ENCODE measurements at regions not wholly inside any gene's neighbourhood (a gene's known extent, or its start where the extent isn't known, plus 50 kb on each side); places are given as distances from the start of the nearest gene placed in this dataset.

DNA sequence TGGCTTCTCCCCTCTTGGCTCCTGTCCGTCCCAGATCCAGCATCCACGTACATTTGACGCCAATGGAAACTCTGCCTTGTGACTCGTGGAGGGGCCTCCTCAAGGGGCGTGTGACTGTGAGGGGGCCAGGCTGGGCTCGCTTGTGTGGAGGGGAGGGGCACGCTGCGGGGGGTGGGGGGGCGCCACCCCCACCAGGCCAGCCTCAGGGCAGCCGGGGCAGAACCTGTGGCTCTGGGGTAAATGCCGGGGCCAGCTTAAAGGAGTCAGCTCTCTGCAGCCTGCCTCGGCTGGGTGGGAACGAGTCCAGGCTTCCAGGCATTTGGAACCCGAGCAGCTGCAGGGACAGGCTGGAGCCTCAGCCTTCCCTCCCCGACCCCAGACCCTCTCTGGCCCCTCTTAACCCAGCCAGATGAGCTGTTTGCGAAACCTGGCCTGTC lies 94.1 kb downstream of the SIK1 start:
- TF ChIP-seq, protein P1, sequence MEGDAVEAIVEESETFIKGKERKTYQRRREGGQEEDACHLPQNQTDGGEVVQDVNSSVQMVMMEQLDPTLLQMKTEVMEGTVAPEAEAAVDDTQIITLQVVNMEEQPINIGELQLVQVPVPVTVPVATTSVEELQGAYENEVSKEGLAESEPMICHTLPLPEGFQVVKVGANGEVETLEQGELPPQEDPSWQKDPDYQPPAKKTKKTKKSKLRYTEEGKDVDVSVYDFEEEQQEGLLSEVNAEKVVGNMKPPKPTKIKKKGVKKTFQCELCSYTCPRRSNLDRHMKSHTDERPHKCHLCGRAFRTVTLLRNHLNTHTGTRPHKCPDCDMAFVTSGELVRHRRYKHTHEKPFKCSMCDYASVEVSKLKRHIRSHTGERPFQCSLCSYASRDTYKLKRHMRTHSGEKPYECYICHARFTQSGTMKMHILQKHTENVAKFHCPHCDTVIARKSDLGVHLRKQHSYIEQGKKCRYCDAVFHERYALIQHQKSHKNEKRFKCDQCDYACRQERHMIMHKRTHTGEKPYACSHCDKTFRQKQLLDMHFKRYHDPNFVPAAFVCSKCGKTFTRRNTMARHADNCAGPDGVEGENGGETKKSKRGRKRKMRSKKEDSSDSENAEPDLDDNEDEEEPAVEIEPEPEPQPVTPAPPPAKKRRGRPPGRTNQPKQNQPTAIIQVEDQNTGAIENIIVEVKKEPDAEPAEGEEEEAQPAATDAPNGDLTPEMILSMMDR (IDR thresholded peaks at IDR 0.05; ENCODE audit: insufficient read depth, low read depth, low read length) = no peak

DNA sequence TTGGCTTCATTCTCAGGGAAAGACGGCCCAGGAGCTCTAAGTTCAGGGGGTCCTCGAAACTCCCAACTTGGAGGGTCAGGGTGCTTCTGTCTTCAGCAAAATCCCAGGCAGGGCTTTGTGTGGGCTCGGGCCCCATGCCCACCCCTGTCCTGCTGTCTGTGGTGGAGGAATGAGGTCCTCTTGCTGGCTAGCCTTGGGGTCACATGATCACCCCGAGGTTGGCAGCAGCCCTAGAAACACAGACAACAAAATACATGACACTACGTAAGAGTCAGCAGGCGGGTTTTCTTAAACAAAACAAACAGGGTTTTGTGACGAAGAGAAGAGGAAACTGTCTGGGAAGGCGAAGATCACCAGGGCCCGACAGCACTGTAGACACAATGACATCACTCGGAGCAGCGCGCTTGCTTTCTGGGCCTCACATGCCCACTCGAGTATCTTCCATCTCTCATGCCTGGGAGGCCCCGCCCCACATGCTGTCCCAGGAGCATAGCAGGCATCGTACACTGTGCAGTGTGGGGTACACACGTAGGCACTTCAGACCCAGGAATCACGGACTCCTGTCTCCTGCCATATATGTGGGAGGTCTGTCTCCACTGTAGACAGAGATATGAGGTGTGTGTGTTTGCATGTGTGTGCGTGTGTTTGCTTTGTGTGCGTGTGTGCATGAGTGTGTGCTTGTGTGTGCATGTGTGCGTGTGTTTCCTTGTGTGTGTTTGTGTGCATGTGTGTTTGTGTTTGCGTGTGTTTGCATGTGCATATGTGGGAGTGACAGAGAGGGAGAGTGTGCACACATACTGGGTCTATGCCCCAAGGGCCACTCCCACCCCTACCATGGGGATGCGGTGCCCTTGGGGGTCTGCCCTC lies 94.7 kb downstream of the SIK1 start:
- TF ChIP-seq, protein P1 (IDR thresholded peaks at IDR 0.05; ENCODE audit: insufficient read depth, low read depth, low read length) = no peak
- peak; percentile 95 for DNase-seq (ENCODE audit: low read depth)
- no peak overlapping the region for H3K4me3 ChIP-seq (ENCODE audit: low read depth, low read length)

More for the DNA sequence above, 94.1 kb downstream of the SIK1 start:
- H3K4me3 ChIP-seq (ENCODE audit: low read depth, low read length) = peak overlapping the region; percentile 29
- peak; percentile 60 for DNase-seq (ENCODE audit: low read depth)

DNA sequence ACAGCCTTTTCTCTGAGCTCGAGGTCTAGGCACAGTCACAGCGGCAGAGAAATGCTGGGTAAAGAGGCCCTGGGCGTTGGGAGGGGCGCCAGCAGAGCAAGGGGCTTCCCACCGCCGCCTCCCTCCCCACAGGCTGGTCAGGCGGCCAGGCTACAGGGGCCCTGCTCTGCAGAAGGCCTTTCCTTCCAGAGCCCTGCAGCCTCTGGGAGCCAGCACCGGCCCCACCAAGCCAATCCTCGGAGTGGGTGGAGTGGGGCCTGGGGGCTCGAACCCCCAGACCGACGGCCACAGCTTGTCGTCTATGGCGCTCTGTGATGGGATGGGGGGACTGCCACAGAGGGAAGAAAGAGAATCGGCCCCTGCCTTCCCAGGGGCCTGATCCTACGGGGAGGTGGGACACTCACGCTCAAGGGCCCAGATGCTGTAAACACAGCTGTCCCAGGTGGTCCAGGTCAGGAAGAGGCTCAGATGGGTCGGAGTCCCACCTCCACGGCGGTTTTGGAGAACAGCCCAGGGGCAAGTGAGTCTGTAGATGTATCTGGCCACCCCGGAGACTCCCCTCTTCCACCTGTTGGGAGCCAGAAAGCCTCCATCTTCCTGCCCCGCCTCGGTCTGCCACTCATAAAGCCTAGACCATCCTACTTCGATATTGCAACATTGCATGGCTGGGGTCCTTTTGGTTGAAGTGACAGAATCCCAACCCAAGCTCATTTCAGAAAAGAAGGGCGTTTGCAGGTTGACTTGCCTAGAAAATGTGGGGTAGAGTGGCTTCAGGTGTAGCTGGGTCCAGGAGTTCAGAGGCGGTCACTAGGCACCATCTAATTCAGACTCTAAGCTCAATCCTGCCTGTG lies 95.6 kb downstream of the SIK1 start:
- DNase-seq (ENCODE audit: low read depth) = no peak
- no peak overlapping the region for H3K4me3 ChIP-seq (ENCODE audit: low read depth, low read length)
- TF ChIP-seq, protein P1 (IDR thresholded peaks at IDR 0.05; ENCODE audit: insufficient read depth, low read depth, low read length) = no peak

DNA sequence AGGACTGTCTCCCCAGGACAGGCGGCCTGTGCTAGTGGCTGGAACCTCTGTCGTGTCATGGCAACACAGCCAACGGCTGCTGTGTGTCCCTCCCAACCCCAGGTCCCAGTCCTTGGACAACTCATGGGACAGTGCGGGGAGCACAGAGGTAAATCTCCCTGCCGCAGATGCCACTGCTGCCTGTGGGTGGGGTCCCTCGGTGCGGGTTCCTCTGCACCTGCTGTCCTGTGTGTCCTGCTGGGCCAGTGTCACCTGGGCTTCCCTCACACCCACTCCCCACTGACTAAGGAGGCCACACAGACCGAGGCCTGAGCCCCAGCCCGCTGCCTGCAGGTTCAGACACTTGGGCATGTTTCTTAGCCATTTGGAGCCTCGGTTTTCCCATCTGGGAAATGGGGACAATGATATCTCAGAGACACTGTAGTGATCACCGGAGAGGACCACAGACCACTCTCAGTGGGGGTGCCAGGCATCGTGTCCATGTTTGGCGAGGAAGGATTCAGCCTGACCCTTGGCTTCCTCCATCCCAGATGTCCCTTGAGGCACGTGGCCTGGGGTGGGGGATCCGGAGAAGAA lies 96.5 kb downstream of the SIK1 start:
- no peak overlapping the region for H3K4me3 ChIP-seq (ENCODE audit: low read depth, low read length)
- TF ChIP-seq, protein P1 (IDR thresholded peaks at IDR 0.05; ENCODE audit: insufficient read depth, low read depth, low read length) = no peak
- DNase-seq (ENCODE audit: low read depth) = no peak

DNA sequence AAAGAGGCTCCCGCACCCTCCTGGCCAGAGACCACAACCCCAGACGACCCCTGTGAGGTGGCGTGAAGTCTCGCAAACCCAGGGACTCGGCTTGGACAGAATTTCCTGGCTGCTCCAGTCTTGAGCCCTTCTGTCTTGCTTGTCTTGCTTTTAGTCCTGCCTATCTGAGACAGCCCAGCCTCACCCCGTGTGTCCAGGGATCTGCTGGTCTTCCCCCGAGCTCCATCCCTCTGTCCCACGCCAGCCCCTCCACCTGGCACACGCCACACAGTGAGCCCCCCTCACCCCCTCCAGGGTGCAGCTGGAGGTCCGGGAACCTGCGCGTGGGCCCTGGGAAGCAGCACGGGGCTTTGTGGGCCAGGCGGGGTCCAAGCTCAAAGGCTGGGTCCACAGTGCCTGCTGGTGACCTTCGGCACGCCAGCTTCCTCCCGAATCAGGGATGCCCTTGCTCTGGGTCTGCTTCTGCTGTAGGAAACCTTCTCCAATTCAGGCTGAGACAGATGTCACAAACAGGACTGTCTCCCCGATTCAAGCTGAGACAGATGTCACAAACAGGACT lies 97.1 kb downstream of the SIK1 start:
- DNase-seq (ENCODE audit: low read depth) = no peak
- H3K4me3 ChIP-seq (ENCODE audit: low read depth, low read length) = no peak overlapping the region
- TF ChIP-seq, protein P1 (IDR thresholded peaks at IDR 0.05; ENCODE audit: insufficient read depth, low read depth, low read length) = no peak

DNA sequence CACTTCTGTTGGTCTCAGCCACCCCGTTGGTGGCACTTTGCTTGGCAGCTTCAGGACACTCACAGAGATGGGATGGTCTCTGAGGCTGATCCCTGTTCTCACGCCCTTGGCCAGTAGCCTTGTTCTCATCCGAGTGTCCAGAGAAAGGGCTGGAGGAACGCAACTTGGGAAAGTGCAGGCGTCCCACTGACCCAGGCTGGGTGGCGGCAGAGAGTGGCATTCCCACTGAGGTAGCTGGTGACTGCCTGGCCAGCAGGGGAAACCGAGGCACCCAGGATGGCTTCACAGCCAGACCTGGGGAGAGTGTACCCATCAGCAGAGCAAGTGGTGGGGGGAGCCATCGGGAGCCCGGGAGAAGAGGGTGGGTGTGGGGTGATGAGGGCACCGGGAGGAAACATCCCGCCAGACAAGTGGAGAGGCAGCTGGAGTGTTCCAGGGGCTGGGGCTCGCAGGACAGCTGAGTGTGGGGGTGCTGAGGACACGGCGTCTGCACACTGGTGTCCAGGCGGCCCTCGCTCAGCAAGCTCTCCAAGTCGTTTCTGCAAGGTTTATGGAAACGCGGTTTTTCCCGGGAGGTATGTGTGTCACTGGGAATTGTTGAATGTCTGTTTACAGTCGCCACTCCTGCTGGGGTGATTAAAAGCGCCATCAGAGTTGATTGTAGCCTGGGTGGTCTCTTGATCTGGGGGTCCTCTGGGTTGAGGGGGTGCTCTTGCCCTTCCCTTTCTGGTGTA lies 97.8 kb downstream of the SIK1 start:
- TF ChIP-seq, protein P1 (IDR thresholded peaks at IDR 0.05; ENCODE audit: insufficient read depth, low read depth, low read length) = no peak
- H3K4me3 ChIP-seq (ENCODE audit: low read depth, low read length) = no peak overlapping the region
- DNase-seq (ENCODE audit: low read depth) = no peak
